H1 (cell line): ENCODE measurements at regions not wholly inside any gene's neighbourhood (a gene's known extent, or its start where the extent isn't known, plus 50 kb on each side); places are given as distances from the start of the nearest gene placed in this dataset.

Experiments
- CTCF ChIA-PET: fragments of 300-600 bp; sonication (Branson Sonifier 250); formaldehyde crosslinking; loops from one replicate; lab custom pipeline; 2021; ENCODE audit not compliant: partially characterized antibody; lab: Charles Lee
- POLR2A ChIA-PET: fragments of 300-600 bp; sonication (Branson Sonifier 250); formaldehyde crosslinking; loops from one replicate; lab custom pipeline; 2021; ENCODE audit warnings: inconsistent platforms; ENCODE audit not compliant: partially characterized antibody; lab: Charles Lee
- DNase-seq, 2 experiments: peaks; one replicate each; pipeline versions ENCODE4 v3.0.0 to v3.0.0-alpha.2; 2010 to 2022; ENCODE audit warnings: low spot score in 2 of 2, low read depth in 1 of 2, mixed read lengths in 1 of 2
- FAIRE-seq: peaks from 2 replicates; lab custom pipeline; 2011; peaks lifted over from hg19 to GRCh38; lab: Jason Lieb, UNC
- H2AFZ ChIP-seq: 2 replicates; pipeline ENCODE4 v1.8.1; 2012; ENCODE audit warnings: low read length, inconsistent platforms
- H2AK5ac ChIP-seq: 2 replicates; pipeline ENCODE4 v1.6.1; 2013; ENCODE audit warnings: low read depth, low read length
- H2BK120ac ChIP-seq: replicated peaks from 2 replicates; pipeline ENCODE3; 2013; ENCODE audit warnings: low read depth, low read length, inconsistent platforms
- H2BK12ac ChIP-seq: 2 replicates; pipeline ENCODE4 v1.6.1; 2013; ENCODE audit warnings: low read depth, low read length
- H2BK15ac ChIP-seq: 2 replicates; pipeline ENCODE4 v1.6.1; 2013; ENCODE audit warnings: low read length
- H2BK20ac ChIP-seq: 2 replicates; pipeline ENCODE4 v1.6.1; 2013; ENCODE audit warnings: low read length
- H2BK5ac ChIP-seq: 2 replicates; pipeline ENCODE4 v1.6.1; 2013; ENCODE audit warnings: low read depth, low read length
- H3K14ac ChIP-seq: 2 replicates; pipeline ENCODE4 v1.6.1; 2013; ENCODE audit warnings: inconsistent platforms; ENCODE audit not compliant: insufficient read length
- H3K18ac ChIP-seq: 2 replicates; pipeline ENCODE4 v1.6.1; 2013; ENCODE audit warnings: low read length; ENCODE audit errors: extremely low read depth
- H3K23ac ChIP-seq: 2 replicates; pipeline ENCODE4 v1.6.1; 2013; ENCODE audit warnings: inconsistent platforms; ENCODE audit not compliant: insufficient read length
- H3K23me2 ChIP-seq: 2 replicates; pipeline ENCODE4 v1.6.1; 2013; ENCODE audit warnings: low read depth, low read length
- H3K27ac ChIP-seq: 2 replicates; pipeline ENCODE4 v1.6.1; 2011; ENCODE audit warnings: low read depth, low read length, inconsistent platforms
- H3K27me3 ChIP-seq, 4 experiments: replicated peaks in 1 of 4; 1 replicate in 1 of 4; 2 replicates in 3 of 4; pipeline versions ENCODE4 v1.6.1 to v1.8.1; 2011 to 2013; ENCODE audit warnings: low read length in 3 of 4, mild to moderate bottlenecking in 3 of 4, inconsistent platforms in 2 of 4, mixed read lengths in 2 of 4, moderate library complexity in 1 of 4; ENCODE audit not compliant: control insufficient read depth in 3 of 4, insufficient read depth in 3 of 4; ENCODE audit errors: extremely low read depth in 1 of 4
- H3K36me3 ChIP-seq, 4 experiments: 2 replicates each; pipeline versions ENCODE4 v1.6.1 to v1.8.1; 2011 to 2013; ENCODE audit warnings: mild to moderate bottlenecking in 4 of 4, low read length in 3 of 4, moderate library complexity in 2 of 4, control low read depth in 1 of 4, inconsistent platforms in 1 of 4; ENCODE audit not compliant: insufficient read depth in 4 of 4, control insufficient read depth in 2 of 4
- H3K4ac ChIP-seq: replicated peaks from 2 replicates; pipeline ENCODE3; 2013; ENCODE audit warnings: low read length, low read depth, mixed read lengths, inconsistent platforms; ENCODE audit not compliant: insufficient read length
- H3K4me1 ChIP-seq, 4 experiments: replicated peaks in 1 of 4; 1 replicate in 1 of 4; 2 replicates in 3 of 4; pipeline versions ENCODE4 v1.6.1 to v1.8.1; 2011 to 2013; ENCODE audit warnings: low read length in 3 of 4, inconsistent platforms in 2 of 4, mixed read lengths in 1 of 4; ENCODE audit not compliant: insufficient read depth in 4 of 4, control insufficient read depth in 3 of 4
- H3K4me2 ChIP-seq, 2 experiments: 2 replicates each; pipeline versions ENCODE4 v1.6.1 to v1.8.1; 2011 to 2013; ENCODE audit warnings: low read depth in 2 of 2, low read length in 2 of 2, control low read depth in 1 of 2, inconsistent platforms in 1 of 2, mild to moderate bottlenecking in 1 of 2; ENCODE audit not compliant: insufficient read depth in 1 of 2
- H3K4me3 ChIP-seq, 4 experiments: fragments of 200-600, 300-600 bp in 1 of 4; sonication (generic), shearing (Covaris generic), sonication (Bioruptor Twin) in 1 of 4; 2 replicates each; pipeline versions ENCODE4 v1.5.1 to v1.8.1; 2011 to 2016; ENCODE audit warnings: low read length in 4 of 4, low read depth in 3 of 4, control low read depth in 2 of 4, inconsistent platforms in 2 of 4, mild to moderate bottlenecking in 2 of 4, mixed read lengths in 1 of 4, moderate library complexity in 1 of 4; ENCODE audit not compliant: insufficient read depth in 2 of 4; ENCODE audit errors: extremely low read depth in 1 of 4
- H3K56ac ChIP-seq: replicated peaks from 2 replicates; pipeline ENCODE3; 2013; ENCODE audit warnings: low read depth, mild to moderate bottlenecking, mixed read lengths, low read length, inconsistent platforms; ENCODE audit not compliant: insufficient read length
- H3K79me1 ChIP-seq: 2 replicates; pipeline ENCODE4 v1.6.1; 2013; ENCODE audit warnings: low read depth, low read length, control low read depth
- H3K79me2 ChIP-seq, 2 experiments: 2 replicates each; pipeline versions ENCODE4 v1.6.1 to v1.8.1; 2012 to 2013; ENCODE audit warnings: low read length in 2 of 2, mild to moderate bottlenecking in 2 of 2, inconsistent platforms in 1 of 2; ENCODE audit not compliant: insufficient read depth in 2 of 2, control insufficient read depth in 1 of 2
- H3K9ac ChIP-seq, 4 experiments: replicated peaks in 1 of 4; 1 replicate in 1 of 4; 2 replicates in 3 of 4; pipeline versions ENCODE4 v1.6.1 to v1.8.1; 2011 to 2013; ENCODE audit warnings: low read depth in 3 of 4, low read length in 3 of 4, control low read depth in 2 of 4, mild to moderate bottlenecking in 2 of 4, moderate library complexity in 2 of 4, inconsistent platforms in 1 of 4; ENCODE audit errors: extremely low read depth in 1 of 4
- H3K9me3 ChIP-seq, 2 experiments: 2 replicates each; pipeline versions ENCODE4 v1.6.1 to v1.8.1; 2012 to 2013; ENCODE audit warnings: mild to moderate bottlenecking in 2 of 2, moderate library complexity in 2 of 2, control low read depth in 1 of 2, inconsistent platforms in 1 of 2, low read depth in 1 of 2, low read length in 1 of 2, mixed read lengths in 1 of 2; ENCODE audit not compliant: insufficient read depth in 2 of 2
- H4K20me1 ChIP-seq, 2 experiments: replicated peaks in 1 of 2; 2 replicates each; pipeline versions ENCODE3 to v1.8.1; 2011 to 2013; ENCODE audit warnings: inconsistent platforms in 2 of 2, low read length in 2 of 2, mild to moderate bottlenecking in 1 of 2; ENCODE audit not compliant: insufficient read depth in 2 of 2, control insufficient read depth in 1 of 2
- H4K5ac ChIP-seq: 2 replicates; pipeline ENCODE4 v1.6.1; 2013; ENCODE audit warnings: low read length, low read depth, mixed read lengths, inconsistent platforms; ENCODE audit not compliant: insufficient read length
- H4K8ac ChIP-seq: 2 replicates; pipeline ENCODE4 v1.8.0; 2013; ENCODE audit warnings: mild to moderate bottlenecking, moderate library complexity, low read length, inconsistent platforms; ENCODE audit not compliant: insufficient read depth; ENCODE audit errors: extremely low read depth
- H4K91ac ChIP-seq: replicated peaks from 2 replicates; pipeline ENCODE3; 2013; ENCODE audit warnings: low read length, mixed read lengths, inconsistent platforms; ENCODE audit not compliant: insufficient read length
- BACH1 ChIP-seq: IDR thresholded peaks from 2 replicates; pipeline ENCODE4 v1.6.1; 2012; ENCODE audit warnings: low read length, improper control_type of control experiment
- MAFK ChIP-seq: IDR thresholded peaks from 2 replicates; pipeline ENCODE4 v1.6.1; 2012; ENCODE audit warnings: low read depth, mild to moderate bottlenecking, improper control_type of control experiment, low read length
- SIX5 ChIP-seq: IDR thresholded peaks from 2 replicates; pipeline ENCODE4 v1.6.1; 2011; ENCODE audit warnings: mild to moderate bottlenecking, low read depth, low read length
- WGBS, 2 experiments: shearing (Covaris generic) in 1 of 2; methylation state at CpG; one replicate each; pipeline versions ENCODE4 v1.1.6 to v1.1.7; 2013 to 2015; ENCODE audit warnings: low lambda C conversion rate in 2 of 2, mixed read lengths in 2 of 2, inconsistent platforms in 1 of 2, low coverage in 1 of 2, missing lambda C conversion rate in 1 of 2; ENCODE audit not compliant: insufficient replicate concordance in 2 of 2, insufficient coverage in 1 of 2, insufficient read length in 1 of 2; ENCODE audit errors: extremely low coverage in 1 of 2, missing lambda C conversion rate in 1 of 2; 5-methylcytosine and 5-hydroxymethylcytosine counted together

GRCh38 chr20:55538261-55538908, 466.9 kb downstream of the CBLN4 start:
- Histone ChIP-seq H2BK120ac (no peak overlapping the region), H2AK5ac (no peak overlapping the region), H3K4me1 (no peaks in the 10 kb centered on the region), H3K18ac (no peak overlapping the region), H3K14ac (no peak overlapping the region), H3K27ac (no peak overlapping the region), H2AFZ (peak overlapping the region; percentile 97), H4K91ac (no peak overlapping the region), H2BK15ac (no peak overlapping the region), H2BK20ac (no peak overlapping the region), H2BK12ac (0 out of 2 replicates have a peak overlapping the region, but pooled peaks have one; percentile 69), H4K8ac (no peak overlapping the region), H2BK5ac (no peak overlapping the region), H4K5ac (no peak overlapping the region), H3K9me3 (no peaks in the 10 kb centered on the region), H3K23ac (no peak overlapping the region), H3K23me2 (no peaks in the 10 kb centered on the region), H3K9ac (no peak overlapping the region), H3K4me3 (no peak overlapping the region), H3K36me3 (no peaks in the 10 kb centered on the region), H3K79me2 (no peaks in the 10 kb centered on the region), H4K20me1 (no peaks in the 10 kb centered on the region), H3K27me3 (no peaks in the 10 kb centered on the region), H3K56ac (no peak overlapping the region), H3K79me1 (no peaks in the 10 kb centered on the region), H3K4ac (no peak overlapping the region), H3K4me2 (no peak overlapping the region)
- no peak for FAIRE-seq
- ChIA-PET POLR2A (interaction anchor here (0.6 to 0.7 kb wide), 2 partner anchors 13 to 33 kb away, joined by 3 to 4 read pairs; no protein-coding TSS in a partner anchor), CTCF (no interaction called here)
- 100% methylated on average over 1 of the region's 1 CpG; no CpG with 5 or more reads in 1 of the 2 experiments for WGBS, 2 experiments
- no peak for DNase-seq
- TF ChIP-seq MAFK (no peak), BACH1 (no peak), SIX5 (no peak)
